ENCODE measurements at regions not wholly inside any gene's neighbourhood (a gene's known extent, or its start where the extent isn't known, plus 50 kb on each side); places are given as distances from the start of the nearest gene placed in this dataset.

DNA sequence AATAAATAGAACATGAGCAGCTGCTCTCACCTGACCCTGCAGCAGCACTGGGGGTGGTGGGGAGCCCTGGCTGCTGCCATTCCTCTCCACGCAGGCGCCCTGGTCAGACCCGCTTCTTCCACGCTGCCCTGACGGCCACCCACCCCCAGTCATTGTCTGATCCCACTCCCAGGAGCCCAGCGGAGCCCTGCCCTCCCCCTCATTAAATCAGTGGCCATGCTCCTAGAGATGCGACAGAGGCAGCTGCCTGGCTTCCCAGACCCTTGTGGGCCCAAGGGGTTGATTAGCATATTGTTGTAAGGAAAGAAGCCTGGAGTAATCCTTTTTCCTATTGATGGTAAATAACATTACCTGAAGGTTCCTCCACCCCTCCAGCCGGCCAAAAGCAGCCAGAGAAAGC is 301.5 kb downstream of the RRAGC start:
- Histone ChIP-seq H4K20me1 (replicated peaks; ENCODE audit: control insufficient read depth, extremely low read depth, insufficient read depth, low read length) (no peaks in the 10 kb centered on the region), H3K27me3 (ENCODE audit: control insufficient read depth in 2 of 2, insufficient read depth in 2 of 2, low read length in 2 of 2) (peaks cover 0 to 3% of the 10 kb centered on the region in 2 experiments), H3K9me1 (replicated peaks; ENCODE audit: control insufficient read depth, extremely low read depth, insufficient read depth, low read length) (no peaks in the 10 kb centered on the region), H3K9me3 (replicated peaks; ENCODE audit: control insufficient read depth, insufficient read depth, low read length) (no peaks in the 10 kb centered on the region), H3K9ac (replicated peaks; ENCODE audit: extremely low read depth, insufficient read depth, low read length) (no peak overlapping the region), H3K36me3 (ENCODE audit: control insufficient read depth in 2 of 2, extremely low read depth in 1 of 2, insufficient read depth in 2 of 2, low read length in 2 of 2) (no peaks in the 10 kb centered on the region), H3K27ac (ENCODE audit: insufficient read depth, low read depth, low read length) (no peak overlapping the region), H3K79me2 (ENCODE audit: control insufficient read depth, insufficient read depth, low read length) (no peaks in the 10 kb centered on the region), H2AFZ (ENCODE audit: low read depth, low read length) (no peak overlapping the region), H3K4me2 (ENCODE audit: insufficient read depth, low read length) (no peak overlapping the region), H3K4me1 (ENCODE audit: control insufficient read depth, extremely low read depth, insufficient read depth, low read length) (no peaks in the 10 kb centered on the region), H3K4me3 (replicated peaks in 1 of 3; ENCODE audit: insufficient read depth in 1 of 3, low read depth in 1 of 3, low read length in 3 of 3) (no peak overlapping the region)
- no peak for DNase-seq (ENCODE audit: low read depth, low spot score)
- dilution Hi-C loops (cut with MboI; ENCODE audit: extremely low pct_ligation_motif_present, low sequenced_read_pairs), result no loop called here
- ChIA-PET POLR2A (no interaction called here), CTCF (interaction anchor here (0.5 kb wide), 1 partner anchor 100 kb away, joined by 3 read pairs; no protein-coding TSS in a partner anchor)
- TF ChIP-seq EZH2 (IDR thresholded peaks at IDR 0.05; ENCODE audit: borderline replicate concordance, low read depth, low read length, severe bottlenecking) (no peak), POLR2A (IDR thresholded peaks at IDR 0.05; ENCODE audit: low read depth, low read length) (no peak), GATA2 (IDR thresholded peaks at IDR 0.05; ENCODE audit: insufficient read depth, insufficient read length, low read depth, low read length) (no peak), FOS (IDR thresholded peaks at IDR 0.05; ENCODE audit: borderline replicate concordance, insufficient read depth, low read length) (no peak), JUN (IDR thresholded peaks at IDR 0.05; ENCODE audit: borderline replicate concordance, insufficient read depth, insufficient read length, low read depth) (no peak), CTCF (IDR thresholded peaks at IDR 0.05; ENCODE audit: extremely low read depth in 1 of 2, insufficient read depth in 1 of 2, low read depth in 1 of 2, low read length in 2 of 2) (no peak), POLR2AphosphoS5 (IDR thresholded peaks at IDR 0.05; ENCODE audit: insufficient read depth, low read depth, low read length) (no peak), MYC (IDR thresholded peaks at IDR 0.05; ENCODE audit: low read depth, low read length) (no peak)
- TF ChIP-seq, protein P1, sequence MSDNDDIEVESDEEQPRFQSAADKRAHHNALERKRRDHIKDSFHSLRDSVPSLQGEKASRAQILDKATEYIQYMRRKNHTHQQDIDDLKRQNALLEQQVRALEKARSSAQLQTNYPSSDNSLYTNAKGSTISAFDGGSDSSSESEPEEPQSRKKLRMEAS (IDR thresholded peaks at IDR 0.05; ENCODE audit: insufficient read depth, insufficient read length), result no peak
- intact Hi-C loops (cut with micrococcal nuclease), result no loop called here
- BruUV-seq (replicated peaks), result no TSS peak
- FAIRE-seq, result no peak
